GM12874 (cell line): ENCODE measurements at regions not wholly inside any gene's neighbourhood (a gene's known extent, or its start where the extent isn't known, plus 50 kb on each side); places are given as distances from the start of the nearest gene placed in this dataset.

ENCODE experiments used
- CTCF ChIP-seq: IDR thresholded peaks from 2 replicates; pipeline ENCODE4 v1.5.1; 2011; ENCODE audit warnings: low read depth, mild to moderate bottlenecking, control low read depth, low read length, moderate library complexity; ENCODE audit not compliant: insufficient read depth

- no peak for TF ChIP-seq CTCF
Measured at GRCh38 chr16:64872101-64872500, 249.8 kb downstream of the CDH11 start.

GRCh38 chr16:64870859-64871258, 251.0 kb downstream of the CDH11 start:
- TF ChIP-seq CTCF = no peak

- TF ChIP-seq CTCF = no peak
Measured at GRCh38 chr16:64869781-64870180, 252.1 kb downstream of the CDH11 start.

- TF ChIP-seq CTCF = no peak
Measured at GRCh38 chr16:64866021-64866420, 255.8 kb downstream of the CDH11 start.

GRCh38 chr16:64865069-64865696, 256.7 kb downstream of the CDH11 start:
- TF ChIP-seq CTCF = no peak

- TF ChIP-seq CTCF = no peak
Measured at GRCh38 chr16:64864232-64864809, 257.5 kb downstream of the CDH11 start.

GRCh38 chr16:64858076-64858475, 263.8 kb downstream of the CDH11 start:
- no peak for TF ChIP-seq CTCF

GRCh38 chr16:64857411-64857810, 264.5 kb downstream of the CDH11 start:
- TF ChIP-seq CTCF = no peak
